K562 (cell line): ENCODE measurements at regions not wholly inside any gene's neighbourhood (a gene's known extent, or its start where the extent isn't known, plus 50 kb on each side); places are given as distances from the start of the nearest gene placed in this dataset.

ENCODE experiments used
- ATAC-seq: fragments of 200-7000 bp; cut with Tn5 transposase; 3 replicates; pipeline ENCODE4 v1.9.1; 2020; ENCODE audit warnings: moderate library complexity
- BruUV-seq: library from RNA; stranded (reverse); fragments of 400-500 nt; replicated peaks from 2 replicates; lab custom pipeline; 2021; lab: Mats Ljungman, UMichigan
- CTCF ChIA-PET: fragments of 300-600 bp; formaldehyde crosslinking; extraction: SDS; loops from one replicate; lab custom pipeline; 2021; ENCODE audit warnings: low intra/inter-chr PET ratio; lab: Yijun Ruan, JAX
- POLR2A ChIA-PET: fragments of 300-600, 350-650 bp; sonication (Branson Sonifier 250); formaldehyde crosslinking; extraction: SDS; loops from one replicate; lab custom pipeline; 2021; ENCODE audit warnings: antibody characterized with exemption, inconsistent platforms; lab: Yijun Ruan, JAX
- DNase-seq, 4 experiments: peaks; one replicate each; pipeline versions ENCODE4 v3.0.0 to v3.0.0-alpha.2; 2011 to 2018; ENCODE audit warnings: low spot score in 3 of 4, mixed read lengths in 3 of 4; ENCODE audit errors: extremely low read depth in 1 of 4
- FAIRE-seq: peaks from 2 replicates; lab custom pipeline; 2011; peaks lifted over from hg19 to GRCh38; lab: Jason Lieb, UNC
- H2AFZ ChIP-seq: 2 replicates; pipeline ENCODE4 v1.6.0; 2011; ENCODE audit warnings: low read depth, low read length, control low read depth, inconsistent platforms
- H3K27ac ChIP-seq: fragments of 200-600 bp; 3 replicates; pipeline ENCODE4 v1.8.0; 2011; ENCODE audit warnings: low read depth, mild to moderate bottlenecking, control low read depth, inconsistent platforms, low read length, moderate library complexity, mixed read lengths; ENCODE audit errors: extremely low read depth
- H3K27me3 ChIP-seq, 2 experiments: fragments of 300-600 bp in 1 of 2; 2 replicates in 1 of 2; 3 replicates in 1 of 2; pipeline versions ENCODE4 v1.6.0 to v1.8.0; 2011; ENCODE audit warnings: inconsistent platforms in 2 of 2, low read length in 2 of 2, mild to moderate bottlenecking in 1 of 2, mixed read lengths in 1 of 2, moderate library complexity in 1 of 2; ENCODE audit not compliant: control insufficient read depth in 2 of 2, insufficient read depth in 2 of 2
- H3K36me3 ChIP-seq: fragments of 300-600 bp; 3 replicates; pipeline ENCODE4 v1.8.0; 2011; ENCODE audit warnings: mild to moderate bottlenecking, low read length, inconsistent platforms; ENCODE audit not compliant: control insufficient read depth, insufficient read depth
- H3K4me1 ChIP-seq, 2 experiments: fragments of 200-600 bp in 1 of 2; replicated peaks in 1 of 2; 2 replicates in 1 of 2; 3 replicates in 1 of 2; pipeline versions ENCODE4 v1.5.1 to v1.8.0; 2011; ENCODE audit warnings: inconsistent platforms in 2 of 2, low read length in 2 of 2, mild to moderate bottlenecking in 1 of 2, mixed read lengths in 1 of 2, moderate library complexity in 1 of 2; ENCODE audit not compliant: control insufficient read depth in 2 of 2, insufficient read depth in 2 of 2
- H3K4me2 ChIP-seq: 2 replicates; pipeline ENCODE4 v1.6.1; 2011; ENCODE audit warnings: low read length, control low read depth, inconsistent platforms, mixed read lengths; ENCODE audit not compliant: insufficient read depth
- H3K4me3 ChIP-seq: fragments of 200-600 bp; sonication (generic), shearing (Covaris generic); 2 replicates; pipeline ENCODE4 v1.5.1; 2016; ENCODE audit warnings: control low read depth, inconsistent platforms
- H3K79me2 ChIP-seq: fragments of 200-600 bp; 3 replicates; pipeline ENCODE4 v1.8.0; 2011; ENCODE audit warnings: low read length, inconsistent platforms; ENCODE audit not compliant: control insufficient read depth, insufficient read depth
- H3K9ac ChIP-seq, 2 experiments: 2 replicates each; pipeline versions ENCODE4 v1.6.0 to v1.6.1; 2011; ENCODE audit warnings: low read depth in 2 of 2, low read length in 2 of 2, control low read depth in 1 of 2, inconsistent platforms in 1 of 2, mild to moderate bottlenecking in 1 of 2, mixed read lengths in 1 of 2; ENCODE audit not compliant: insufficient read depth in 1 of 2
- H3K9me1 ChIP-seq: one replicate; pipeline ENCODE4 v1.6.0; 2011; ENCODE audit warnings: inconsistent platforms, mild to moderate bottlenecking, low read length, moderate library complexity; ENCODE audit not compliant: control insufficient read depth, insufficient read depth
- H3K9me3 ChIP-seq: replicated peaks from 2 replicates; pipeline ENCODE4 v1.5.1; 2011; ENCODE audit warnings: low read depth, low read length, inconsistent platforms; ENCODE audit not compliant: control insufficient read depth, insufficient read depth
- H4K20me1 ChIP-seq: replicated peaks from 2 replicates; pipeline ENCODE4 v1.6.1; 2011; ENCODE audit warnings: low read length, inconsistent platforms, mixed read lengths; ENCODE audit not compliant: control insufficient read depth, insufficient read depth
- ELF2 ChIP-seq: fragments of 250-450 bp; sonication (Bioruptor Pico); IDR thresholded peaks from 2 replicates; pipeline ENCODE4 v1.5.0; 2021; ENCODE audit warnings: mild to moderate bottlenecking
- EWSR1 ChIP-seq: fragments of 450-650 bp; IDR thresholded peaks from 2 replicates; pipeline ENCODE4 v1.6.1; 2018; ENCODE audit warnings: borderline replicate concordance, mild to moderate bottlenecking, low read depth, moderate library complexity; ENCODE audit not compliant: partially characterized antibody
- GABPB2 ChIP-seq: fragments of 250-450 bp; sonication (Bioruptor Pico); conservative IDR thresholded peaks from 2 replicates; pipeline ENCODE4 v1.5.1; 2021; ENCODE audit warnings: mild to moderate bottlenecking
- JUN ChIP-seq, 2 experiments: sonication (generic) in 1 of 2; formaldehyde crosslinking in 1 of 2; IDR thresholded peaks; 2 replicates each; pipeline versions ENCODE4 v1.6.1 to v1.8.0; 2012 to 2022; ENCODE audit warnings: borderline replicate concordance in 2 of 2, mild to moderate bottlenecking in 2 of 2, improper control_type of control experiment in 1 of 2, low read depth in 1 of 2, low read length in 1 of 2, missing genetic modification reagents in 1 of 2
- LARP7 ChIP-seq: fragments of 450-650 bp; IDR thresholded peaks from 2 replicates; pipeline ENCODE4 v1.6.1; 2016
- MAFK ChIP-seq: IDR thresholded peaks from 2 replicates; pipeline ENCODE4 v1.6.1; 2011; ENCODE audit warnings: low read length, improper control_type of control experiment
- PHB ChIP-seq: fragments of 250-450 bp; sonication (Bioruptor Pico); IDR thresholded peaks from 2 replicates; pipeline ENCODE4 v1.5.0; 2021
- RAD51 ChIP-seq: fragments of 450-650 bp; IDR thresholded peaks from 2 replicates; pipeline ENCODE4 v1.7.1; 2016; ENCODE audit warnings: low read depth, mild to moderate bottlenecking, borderline replicate concordance
- RBM14 ChIP-seq: fragments of 200-400 bp; formaldehyde crosslinking; IDR thresholded peaks from 2 replicates; pipeline ENCODE4 v1.6.1; 2018; ENCODE audit warnings: low read depth, mild to moderate bottlenecking, low read length, moderate library complexity, borderline replicate concordance; ENCODE audit not compliant: insufficient read depth
- RFX5 ChIP-seq: IDR thresholded peaks from 2 replicates; pipeline ENCODE4 v1.6.1; 2011; ENCODE audit warnings: low read depth, mild to moderate bottlenecking, improper control_type of control experiment, low read length
- RFX7 ChIP-seq: fragments of 250-450 bp; sonication (Bioruptor Pico); IDR thresholded peaks from 2 replicates; pipeline ENCODE4 v1.5.1; 2021; ENCODE audit warnings: mild to moderate bottlenecking
- SMARCB1 ChIP-seq: IDR thresholded peaks from 2 replicates; pipeline ENCODE4 v1.6.1; 2011; ENCODE audit warnings: improper control_type of control experiment, low read depth; ENCODE audit not compliant: insufficient read length
- SMARCC2 ChIP-seq: fragments of 450-650 bp; IDR thresholded peaks from 2 replicates; pipeline ENCODE4 v1.6.1; 2017; ENCODE audit warnings: antibody characterized with exemption, moderate library complexity, mild to moderate bottlenecking, low read depth
- ZNF134 ChIP-seq: fragments of 250-450 bp; sonication (Bioruptor Pico); conservative IDR thresholded peaks from 2 replicates; pipeline ENCODE4 v1.4.0; 2020
- ZNF146 ChIP-seq: IDR thresholded peaks from one replicate; pipeline ENCODE4 v1.6.1; 2018; ENCODE audit warnings: missing compliant biosample characterization; ENCODE audit not compliant: unreplicated experiment
- ZNF224 ChIP-seq: sonication (generic); formaldehyde crosslinking; IDR thresholded peaks from 2 replicates; pipeline ENCODE4 v1.8.0; 2022; ENCODE audit warnings: mild to moderate bottlenecking, missing genetic modification reagents
- ZNF780A ChIP-seq: fragments of 250-450 bp; sonication (Bioruptor Pico); IDR thresholded peaks from 2 replicates; pipeline ENCODE4 v1.5.0; 2021; ENCODE audit warnings: mild to moderate bottlenecking
- WGBS: fragments of 100-300 bp; shearing (Covaris generic); methylation state at CpG from one replicate; pipeline ENCODE4 v1.1.6; 2016; ENCODE audit warnings: low coverage, mixed read lengths; ENCODE audit not compliant: insufficient coverage; ENCODE audit errors: missing lambda C conversion rate; 5-methylcytosine and 5-hydroxymethylcytosine counted together
- in situ Hi-C: fragments of 300-500 bp; cut with MboI; formaldehyde crosslinking; loops from 4 replicates; pipeline ENCODE4 v1.15.0; 2018; ENCODE audit warnings: inconsistent platforms, mixed read lengths
- intact Hi-C: fragments of 100-400 bp; cut with micrococcal nuclease; formaldehyde crosslinking; loops from 2 replicates; pipeline ENCODE4 v1.14.2; 2022

DNA sequence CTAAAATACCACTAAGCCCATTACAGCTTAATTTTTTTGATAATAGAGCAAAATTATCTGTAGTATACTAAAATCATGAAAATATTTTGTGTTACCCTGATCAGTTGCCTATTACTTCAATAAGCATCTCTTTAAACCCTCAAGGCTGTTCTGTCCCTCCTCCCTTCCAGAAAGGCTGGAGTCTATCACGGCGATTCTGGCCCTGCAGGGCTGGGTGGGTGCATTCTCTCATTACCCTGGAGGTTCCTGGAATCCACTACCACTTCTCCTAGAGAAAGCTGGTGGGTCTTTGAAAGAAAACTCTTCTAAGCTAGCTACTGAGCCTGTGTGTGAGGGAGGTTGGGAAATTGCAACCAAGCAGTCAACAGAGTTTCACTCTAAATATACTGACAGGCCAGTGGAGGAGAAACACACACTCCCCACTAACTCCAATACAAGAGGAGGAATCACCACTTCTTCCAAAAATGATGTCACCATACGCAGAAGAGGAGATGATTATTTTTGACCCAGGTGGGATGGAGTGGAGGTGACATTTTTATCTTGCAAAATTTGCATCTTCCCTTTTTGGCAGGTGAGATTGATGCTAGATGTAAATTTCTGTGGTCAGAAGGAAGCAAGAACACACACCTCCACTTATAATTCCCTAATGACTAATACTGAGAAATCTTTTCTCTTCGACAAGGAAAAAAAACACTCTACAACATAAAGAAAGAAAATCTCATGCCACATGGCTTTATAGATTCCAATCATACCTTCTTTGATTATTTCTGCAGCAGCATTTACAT is 182.3 kb upstream of the PHACTR1 start:
- Histone ChIP-seq H3K9me3 (no peaks in the 10 kb centered on the region), H4K20me1 (no peaks in the 10 kb centered on the region), H3K4me3 (no peak overlapping the region), H3K79me2 (no peaks in the 10 kb centered on the region), H3K36me3 (no peaks in the 10 kb centered on the region), H3K27me3 (peaks cover 0 to 3% of the 10 kb centered on the region in 2 experiments; a peak in 1 of 5 replicates), H3K9ac (no peak overlapping the region), H3K9me1 (no peaks in the 10 kb centered on the region), H3K27ac (no peak overlapping the region), H3K4me1 (no peaks in the 10 kb centered on the region), H2AFZ (no peak overlapping the region), H3K4me2 (no peak overlapping the region)
- BruUV-seq = no TSS peak
- ChIA-PET POLR2A (interaction anchor here (0.8 kb wide), 1 partner anchor 22 kb away, joined by 3 read pairs; no protein-coding TSS in a partner anchor), CTCF (no interaction called here)
- WGBS = 3% methylated on average over 4 of the region's 4 CpGs
- FAIRE-seq (no peak), ATAC-seq (no peak), DNase-seq (no peak)
- in situ Hi-C loops (no loop called here), intact Hi-C loops (no loop called here)
- no peak for TF ChIP-seq ZNF780A (CRISPR knock-in tag)
- no peak for TF ChIP-seq SMARCB1
- no peak for TF ChIP-seq GABPB2 (CRISPR knock-in tag)
- no peak for TF ChIP-seq ELF2 (CRISPR knock-in tag)
- TF ChIP-seq EWSR1 = no peak
- no peak for TF ChIP-seq MAFK
- no peak for TF ChIP-seq RFX5
- no peak for TF ChIP-seq JUN (IDR thresholded peaks at IDR 0.05; ENCODE audit: borderline replicate concordance, low read depth, low read length)
- TF ChIP-seq JUN (CRISPR knock-in tag; IDR thresholded peaks at IDR 0.05; ENCODE audit: borderline replicate concordance) = no peak
- no peak for TF ChIP-seq RBM14
- TF ChIP-seq SMARCC2 = no peak
- TF ChIP-seq LARP7 = no peak
- no peak for TF ChIP-seq RAD51
- TF ChIP-seq PHB (CRISPR knock-in tag) = no peak
- no peak for TF ChIP-seq ZNF146 (CRISPR knock-in tag)
- no peak for TF ChIP-seq RFX7
- TF ChIP-seq ZNF224 (CRISPR knock-in tag) = no peak
- no peak for TF ChIP-seq ZNF134 (CRISPR knock-in tag)
